ENCODE measurements at regions not wholly inside any gene's neighbourhood (a gene's known extent, or its start where the extent isn't known, plus 50 kb on each side); places are given as distances from the start of the nearest gene placed in this dataset.
A peak's percentile ranks its signal among the peaks of the same experiment; 100 is the strongest.

DNA sequence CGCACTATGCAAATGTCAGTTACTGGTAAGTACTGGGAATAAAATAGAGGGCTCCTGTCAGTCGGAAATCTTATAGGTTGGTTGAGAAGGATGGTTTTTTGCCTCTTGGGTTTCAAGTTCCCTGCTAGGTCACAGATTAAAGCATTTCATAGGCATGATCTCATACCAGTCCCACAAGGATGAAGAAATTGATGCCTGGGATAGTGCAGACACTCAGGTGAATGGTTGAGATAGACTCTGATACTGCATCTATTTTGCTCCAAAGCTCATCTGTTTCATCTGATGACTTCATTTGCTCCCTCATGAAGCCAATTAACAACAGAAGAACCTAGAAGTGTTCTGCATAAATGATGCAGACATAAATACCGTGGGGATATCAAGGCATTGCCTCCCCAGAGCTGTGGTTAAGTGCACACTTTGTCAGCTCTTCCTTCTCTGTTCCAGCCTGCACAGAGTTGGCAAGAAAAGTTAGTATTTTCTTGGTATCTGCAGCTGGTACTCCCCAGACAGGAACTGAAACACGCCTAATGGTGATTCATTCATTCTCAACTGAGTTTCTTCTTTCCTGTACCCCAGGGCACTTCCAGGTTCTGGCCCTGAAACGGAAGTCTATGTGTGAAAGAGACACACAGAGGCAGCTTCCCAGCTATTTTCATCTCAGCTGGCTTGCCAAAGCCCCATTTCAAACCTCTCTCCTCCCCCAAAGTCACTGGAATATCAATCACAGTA lies 418.3 kb upstream of the SALL1 start:
- no peaks in the 10 kb centered on the region for H3K4me1 ChIP-seq
- TF ChIP-seq POLR2AphosphoS5 (IDR thresholded peaks at IDR 0.05) (no peak), EP300 (IDR thresholded peaks at IDR 0.05) (no peak), POLR2A (IDR thresholded peaks at IDR 0.05; ENCODE audit: low read depth) (no peak), CTCF (IDR thresholded peaks at IDR 0.05) (no peak)
- intact Hi-C loops (cut with DNase I): no loop called here
- no peak overlapping the region for H3K27ac ChIP-seq (replicated peaks in 1 of 4)
- H3K27me3 ChIP-seq: peaks cover 0 to under 1% (median 0%) of the 10 kb centered on the region in 4 donors
- WGBS: 64% methylated on average over 5 of the region's 5 CpGs
- H3K9me3 ChIP-seq: no peaks in the 10 kb centered on the region
- H3K4me3 ChIP-seq: no peak overlapping the region
- peak; percentile 37 for DNase-seq (ENCODE audit: extremely low spot score)
- no peaks in the 10 kb centered on the region for H3K36me3 ChIP-seq

GRCh38 chr16:51567911-51568310 lies 416.8 kb upstream of the SALL1 start:
- Histone ChIP-seq H3K9me3 (no peaks in the 10 kb centered on the region), H3K4me3 (no peak overlapping the region), H3K4me1 (no peaks in the 10 kb centered on the region), H3K27me3 (no peaks in the 10 kb centered on the region), H3K36me3 (no peaks in the 10 kb centered on the region), H3K27ac (replicated peaks in 1 of 4) (no peak overlapping the region)
- 58% methylated on average over 3 of the region's 3 CpGs for WGBS
- DNase-seq (ENCODE audit: extremely low spot score): no peak
- intact Hi-C loops (cut with DNase I): no loop called here
- no peak for TF ChIP-seq EP300 (IDR thresholded peaks at IDR 0.05)
- TF ChIP-seq POLR2A (IDR thresholded peaks at IDR 0.05; ENCODE audit: low read depth): no peak
- TF ChIP-seq CTCF (IDR thresholded peaks at IDR 0.05): no peak
- no peak for TF ChIP-seq POLR2AphosphoS5 (IDR thresholded peaks at IDR 0.05)

DNA sequence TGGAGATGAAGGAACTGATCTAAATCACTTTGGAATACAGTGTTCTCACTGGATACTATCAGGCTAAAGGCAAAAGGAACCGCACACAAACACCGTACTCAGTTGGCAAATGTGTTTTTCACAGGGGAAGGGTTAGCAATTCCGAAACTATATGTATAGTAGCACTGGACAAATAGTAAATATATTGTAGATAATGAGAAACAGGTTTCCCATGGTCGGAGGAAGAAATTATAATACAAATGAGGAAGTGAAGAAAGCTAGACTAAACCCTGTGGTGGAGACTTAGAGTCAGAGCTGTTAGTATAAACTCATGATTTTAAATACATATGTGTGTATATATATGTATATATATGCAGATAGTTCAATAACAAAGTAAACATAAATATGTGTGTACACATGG lies 414.1 kb upstream of the SALL1 start:
- H3K9me3 ChIP-seq: no peaks in the 10 kb centered on the region
- H3K36me3 ChIP-seq: no peaks in the 10 kb centered on the region
- no peak for TF ChIP-seq POLR2AphosphoS5 (IDR thresholded peaks at IDR 0.05)
- no peak for TF ChIP-seq CTCF (IDR thresholded peaks at IDR 0.05)
- TF ChIP-seq POLR2A (IDR thresholded peaks at IDR 0.05; ENCODE audit: low read depth): no peak
- TF ChIP-seq EP300 (IDR thresholded peaks at IDR 0.05): no peak
- intact Hi-C loops (cut with DNase I): no loop called here
- H3K4me3 ChIP-seq: no peak overlapping the region
- H3K27me3 ChIP-seq: no peaks in the 10 kb centered on the region
- H3K4me1 ChIP-seq: no peaks in the 10 kb centered on the region
- H3K27ac ChIP-seq (replicated peaks in 1 of 4): no peak overlapping the region
- DNase-seq (ENCODE audit: extremely low spot score): no peak
- WGBS: 79% methylated on average over 4 of the region's 4 CpGs

- Histone ChIP-seq H3K27ac (replicated peaks in 1 of 4) (no peak overlapping the region), H3K4me1 (no peaks in the 10 kb centered on the region), H3K9me3 (no peaks in the 10 kb centered on the region), H3K36me3 (no peaks in the 10 kb centered on the region), H3K27me3 (no peaks in the 10 kb centered on the region), H3K4me3 (no peak overlapping the region)
- WGBS: 87% methylated on average over 4 of the region's 4 CpGs
- intact Hi-C loops (cut with DNase I): no loop called here
- TF ChIP-seq EP300 (IDR thresholded peaks at IDR 0.05) (no peak), POLR2AphosphoS5 (IDR thresholded peaks at IDR 0.05) (no peak), CTCF (IDR thresholded peaks at IDR 0.05) (no peak), POLR2A (IDR thresholded peaks at IDR 0.05; ENCODE audit: low read depth) (no peak)
- peak; percentile 37 for DNase-seq (ENCODE audit: extremely low spot score)
Measured at GRCh38 chr16:51562891-51563290, 411.8 kb upstream of the SALL1 start.

DNA sequence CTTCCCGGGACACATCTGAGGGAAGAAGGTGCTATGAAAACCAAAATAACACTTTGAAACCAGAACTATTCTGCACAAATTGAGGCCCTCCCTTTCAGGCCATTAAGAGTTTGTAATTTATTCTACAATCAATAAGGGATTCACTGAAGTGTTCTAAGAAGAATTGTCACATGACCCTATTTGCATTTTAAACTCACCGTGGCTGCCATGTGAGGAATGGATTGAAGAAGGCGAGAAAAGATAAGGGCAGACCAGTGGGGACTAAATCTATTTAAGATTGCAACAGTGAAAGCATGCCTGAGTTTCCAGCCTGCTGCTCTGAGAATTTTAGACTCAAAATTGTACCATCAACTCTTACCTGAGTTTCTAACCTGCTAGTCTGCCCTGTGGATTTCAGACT lies 408.8 kb upstream of the SALL1 start:
- no peaks in the 10 kb centered on the region for H3K4me1 ChIP-seq
- no peaks in the 10 kb centered on the region for H3K9me3 ChIP-seq
- peak; percentile 42 for DNase-seq (ENCODE audit: extremely low spot score)
- no peak overlapping the region for H3K4me3 ChIP-seq
- intact Hi-C loops (cut with DNase I): no loop called here
- H3K36me3 ChIP-seq: no peaks in the 10 kb centered on the region
- H3K27me3 ChIP-seq: no peaks in the 10 kb centered on the region
- no peak for TF ChIP-seq CTCF (IDR thresholded peaks at IDR 0.05)
- no peak for TF ChIP-seq POLR2AphosphoS5 (IDR thresholded peaks at IDR 0.05)
- TF ChIP-seq EP300 (IDR thresholded peaks at IDR 0.05): no peak
- TF ChIP-seq POLR2A (IDR thresholded peaks at IDR 0.05; ENCODE audit: low read depth): no peak
- WGBS: 78% methylated on average over 3 of the region's 3 CpGs
- no peak overlapping the region for H3K27ac ChIP-seq (replicated peaks in 1 of 4)
